ENCODE measurements at regions not wholly inside any gene's neighbourhood (a gene's known extent, or its start where the extent isn't known, plus 50 kb on each side); places are given as distances from the start of the nearest gene placed in this dataset.

- H3K36me3 Mint-ChIP-seq: no peaks in the 10 kb centered on the region
- H3K4me3 Mint-ChIP-seq: no peak overlapping the region
- H3K4me1 Mint-ChIP-seq: no peaks in the 10 kb centered on the region
- DNase-seq (ENCODE audit: low spot score in 2 of 2, unreplicated experiment in 2 of 2): no peak
- no peaks in the 10 kb centered on the region for H3K27me3 Mint-ChIP-seq (ENCODE audit: low read depth)
- H3K27ac Mint-ChIP-seq: no peak overlapping the region
- peaks cover under 1% of the 10 kb centered on the region for H3K9me3 Mint-ChIP-seq
- TF ChIP-seq, protein P1, sequence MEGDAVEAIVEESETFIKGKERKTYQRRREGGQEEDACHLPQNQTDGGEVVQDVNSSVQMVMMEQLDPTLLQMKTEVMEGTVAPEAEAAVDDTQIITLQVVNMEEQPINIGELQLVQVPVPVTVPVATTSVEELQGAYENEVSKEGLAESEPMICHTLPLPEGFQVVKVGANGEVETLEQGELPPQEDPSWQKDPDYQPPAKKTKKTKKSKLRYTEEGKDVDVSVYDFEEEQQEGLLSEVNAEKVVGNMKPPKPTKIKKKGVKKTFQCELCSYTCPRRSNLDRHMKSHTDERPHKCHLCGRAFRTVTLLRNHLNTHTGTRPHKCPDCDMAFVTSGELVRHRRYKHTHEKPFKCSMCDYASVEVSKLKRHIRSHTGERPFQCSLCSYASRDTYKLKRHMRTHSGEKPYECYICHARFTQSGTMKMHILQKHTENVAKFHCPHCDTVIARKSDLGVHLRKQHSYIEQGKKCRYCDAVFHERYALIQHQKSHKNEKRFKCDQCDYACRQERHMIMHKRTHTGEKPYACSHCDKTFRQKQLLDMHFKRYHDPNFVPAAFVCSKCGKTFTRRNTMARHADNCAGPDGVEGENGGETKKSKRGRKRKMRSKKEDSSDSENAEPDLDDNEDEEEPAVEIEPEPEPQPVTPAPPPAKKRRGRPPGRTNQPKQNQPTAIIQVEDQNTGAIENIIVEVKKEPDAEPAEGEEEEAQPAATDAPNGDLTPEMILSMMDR (IDR thresholded peaks at IDR 0.05; ENCODE audit: unreplicated experiment): no peak
Observed at GRCh38 chr12:127223011-127223410, 1044.0 kb upstream of the TMEM132C start.

- H3K36me3 Mint-ChIP-seq: no peaks in the 10 kb centered on the region
- DNase-seq (ENCODE audit: low spot score in 2 of 2, unreplicated experiment in 2 of 2): no peak
- no peaks in the 10 kb centered on the region for H3K9me3 Mint-ChIP-seq
- TF ChIP-seq, protein P1 (IDR thresholded peaks at IDR 0.05; ENCODE audit: unreplicated experiment): no peak
- no peaks in the 10 kb centered on the region for H3K27me3 Mint-ChIP-seq (ENCODE audit: low read depth)
- H3K4me3 Mint-ChIP-seq: no peak overlapping the region
- H3K27ac Mint-ChIP-seq: no peak overlapping the region
- no peaks in the 10 kb centered on the region for H3K4me1 Mint-ChIP-seq
Observed at GRCh38 chr12:127223731-127224130, 1043.2 kb upstream of the TMEM132C start.

- Mint-ChIP-seq H3K4me1 (no peaks in the 10 kb centered on the region), H3K4me3 (no peak overlapping the region), H3K27me3 (ENCODE audit: low read depth) (no peaks in the 10 kb centered on the region), H3K9me3 (peaks cover 4% of the 10 kb centered on the region), H3K27ac (no peak overlapping the region), H3K36me3 (no peaks in the 10 kb centered on the region)
- DNase-seq (ENCODE audit: low spot score in 2 of 2, unreplicated experiment in 2 of 2): no peak
- TF ChIP-seq, protein P1 (IDR thresholded peaks at IDR 0.05; ENCODE audit: unreplicated experiment): no peak
Observed at GRCh38 chr12:127230843-127231260, 1036.1 kb upstream of the TMEM132C start.

GRCh38 chr12:127231371-127231770 lies 1035.6 kb upstream of the TMEM132C start:
- no peak for DNase-seq (ENCODE audit: low spot score in 2 of 2, unreplicated experiment in 2 of 2)
- H3K4me1 Mint-ChIP-seq: no peaks in the 10 kb centered on the region
- no peak overlapping the region for H3K27ac Mint-ChIP-seq
- no peaks in the 10 kb centered on the region for H3K27me3 Mint-ChIP-seq (ENCODE audit: low read depth)
- no peak overlapping the region for H3K4me3 Mint-ChIP-seq
- TF ChIP-seq, protein P1 (IDR thresholded peaks at IDR 0.05; ENCODE audit: unreplicated experiment): no peak
- H3K36me3 Mint-ChIP-seq: no peaks in the 10 kb centered on the region
- peaks cover 4% of the 10 kb centered on the region for H3K9me3 Mint-ChIP-seq

DNA sequence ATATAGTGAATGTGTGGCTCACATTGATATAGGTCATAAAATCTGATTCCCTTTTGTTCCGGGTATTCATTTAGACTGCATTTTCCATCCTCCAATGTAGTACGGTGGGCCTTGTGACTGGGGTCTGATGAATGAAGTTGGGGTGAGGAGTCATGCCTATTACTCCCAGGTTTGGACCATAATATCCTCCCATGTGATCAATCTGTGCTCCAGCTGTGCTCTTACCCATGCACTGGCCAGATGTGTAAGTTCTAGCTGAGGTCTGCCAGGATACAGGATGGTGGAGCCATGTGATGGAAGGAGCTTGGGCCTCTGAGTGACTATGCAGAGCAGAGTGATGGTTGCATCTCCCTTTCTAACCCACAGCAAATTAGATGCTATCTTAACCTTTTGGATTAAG lies 1034.0 kb upstream of the TMEM132C start:
- TF ChIP-seq, protein P1 (IDR thresholded peaks at IDR 0.05; ENCODE audit: unreplicated experiment): no peak
- DNase-seq (ENCODE audit: low spot score in 2 of 2, unreplicated experiment in 2 of 2): no peak
- Mint-ChIP-seq H3K4me3 (no peak overlapping the region), H3K27ac (no peak overlapping the region), H3K27me3 (ENCODE audit: low read depth) (no peaks in the 10 kb centered on the region), H3K9me3 (peaks cover 4% of the 10 kb centered on the region), H3K36me3 (no peaks in the 10 kb centered on the region), H3K4me1 (no peaks in the 10 kb centered on the region)

DNA sequence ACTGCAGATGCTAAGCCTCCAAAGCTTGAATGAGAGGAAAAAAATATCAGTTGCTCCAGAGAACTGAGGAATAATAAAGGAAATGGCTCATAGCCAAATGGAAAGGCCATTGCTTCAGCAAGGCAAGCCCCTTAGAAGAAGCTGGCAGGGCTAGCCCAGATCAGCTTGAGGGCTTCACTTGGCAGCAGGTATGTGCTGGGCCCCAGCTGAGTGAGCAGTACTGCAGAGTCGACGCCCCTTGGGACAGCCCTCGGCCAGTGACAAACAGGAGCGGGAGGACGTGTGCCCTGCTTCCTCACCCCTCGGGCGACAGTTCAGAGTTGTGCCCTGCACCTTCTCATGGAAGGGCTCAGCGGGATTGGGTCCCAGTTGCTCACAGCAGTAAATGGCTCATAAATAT lies 1031.2 kb upstream of the TMEM132C start:
- DNase-seq (ENCODE audit: low spot score in 2 of 2, unreplicated experiment in 2 of 2): no peak
- Mint-ChIP-seq H3K4me1 (no peaks in the 10 kb centered on the region), H3K27me3 (ENCODE audit: low read depth) (no peaks in the 10 kb centered on the region), H3K36me3 (no peaks in the 10 kb centered on the region), H3K27ac (no peak overlapping the region), H3K9me3 (peaks cover 4% of the 10 kb centered on the region), H3K4me3 (no peak overlapping the region)
- TF ChIP-seq, protein P1 (IDR thresholded peaks at IDR 0.05; ENCODE audit: unreplicated experiment): no peak

Data from mesothelial cell of epicardium (in vitro differentiated cells).